Esophagus muscularis mucosa (tissue), 4 donors: ENCODE measurements at regions not wholly inside any gene's neighbourhood (a gene's known extent, or its start where the extent isn't known, plus 50 kb on each side); places are given as distances from the start of the nearest gene placed in this dataset.

ENCODE experiments used
- DNase-seq: peaks from one replicate; pipeline ENCODE4 v3.0.0-alpha.2; 2017; ENCODE audit errors: extremely low spot score
- H3K27ac ChIP-seq, 4 donors: fragments of 200-600 bp; sonication (generic); replicated peaks in 1 of 4; 1 replicate in 3 of 4; 2 replicates in 1 of 4; pipeline ENCODE4 v1.5.1; 2016 to 2019; ENCODE audit warnings: mild to moderate bottlenecking in 1 of 4
- H3K27me3 ChIP-seq, 4 donors: fragments of 200-600 bp; sonication (generic); one replicate each; pipeline versions ENCODE4 v1.5.1 to v1.6.0; 2016 to 2019
- H3K36me3 ChIP-seq, 4 donors: fragments of 200-600 bp; sonication (generic); one replicate each; pipeline ENCODE4 v1.5.1; 2016 to 2019
- H3K4me1 ChIP-seq, 4 donors: fragments of 200-600 bp; sonication (generic); one replicate each; pipeline ENCODE4 v1.5.1; 2016 to 2019
- H3K4me3 ChIP-seq, 4 donors: fragments of 200-600 bp; sonication (generic); 1 replicate in 2 of 4; 2 replicates in 2 of 4; pipeline ENCODE4 v1.5.1; 2016 to 2019; ENCODE audit warnings: mild to moderate bottlenecking in 4 of 4, moderate library complexity in 1 of 4
- H3K9me3 ChIP-seq, 4 donors: fragments of 200-600 bp; sonication (generic); 1 replicate in 3 of 4; 2 replicates in 1 of 4; pipeline ENCODE4 v1.5.1; 2016 to 2019
- EP300 ChIP-seq: sonication (generic); formaldehyde crosslinking; IDR thresholded peaks from one replicate; pipeline ENCODE4 v1.6.1; 2017; ENCODE audit warnings: antibody characterized with exemption
- POLR2A ChIP-seq: fragments of 450-650 bp; IDR thresholded peaks from one replicate; pipeline ENCODE4 v1.6.1; 2017; ENCODE audit warnings: antibody characterized with exemption, moderate library complexity, mild to moderate bottlenecking, low read depth
- POLR2AphosphoS5 ChIP-seq, 2 donors: sonication (generic); formaldehyde crosslinking; IDR thresholded peaks; one replicate each; pipeline ENCODE4 v1.6.1; 2017; ENCODE audit warnings: antibody characterized with exemption in 2 of 2
- WGBS: methylation state at CpG from one replicate; pipeline ENCODE4 v1.1.5; 2018; 5-methylcytosine and 5-hydroxymethylcytosine counted together
- intact Hi-C: fragments of 100-400 bp; cut with DNase I; formaldehyde crosslinking; loops from one replicate; pipeline ENCODE4 v1.15.1; 2023
- TF ChIP-seq, protein P1 (sequence below), 3 experiments: fragments of 200-600 bp in 2 of 3; fragments of 450-650 bp in 1 of 3; sonication (generic) in 2 of 3; IDR thresholded peaks; one replicate each; pipeline ENCODE4 v1.5.1; 2017 to 2019; ENCODE audit warnings: antibody characterized with exemption in 3 of 3, mild to moderate bottlenecking in 2 of 3, moderate library complexity in 1 of 3

DNA sequence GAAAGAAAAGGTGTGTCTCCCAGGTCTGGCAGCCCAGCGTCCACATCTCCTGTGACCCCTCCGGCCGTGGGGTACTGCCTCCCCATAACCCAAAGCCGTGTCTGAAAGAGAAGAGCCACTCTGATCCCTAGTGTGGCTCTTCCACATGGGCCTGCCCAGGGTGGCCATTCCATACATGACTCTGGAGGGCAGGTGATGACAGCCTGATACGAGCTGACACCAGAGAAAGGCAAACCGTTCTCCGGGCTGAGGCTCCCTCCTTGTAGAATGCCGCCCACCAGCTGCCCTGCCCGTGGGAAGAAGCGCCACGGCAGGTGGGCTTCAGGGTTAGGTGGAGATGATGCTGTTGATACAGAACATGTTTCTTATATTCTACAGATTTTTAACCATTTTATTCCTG, 451.6 kb upstream of the SALL3 start:
- Histone ChIP-seq H3K4me1 (peaks cover 3 to 24% (median 16%) of the 10 kb centered on the region in 4 donors), H3K27me3 (no peaks in the 10 kb centered on the region), H3K36me3 (no peaks in the 10 kb centered on the region), H3K9me3 (no peaks in the 10 kb centered on the region), H3K4me3 (no peak overlapping the region), H3K27ac (no peak overlapping the region)
- DNase-seq = no peak
- 79% methylated on average over 7 of the region's 11 CpGs for WGBS
- TF ChIP-seq POLR2A = no peak
- no peak for TF ChIP-seq POLR2AphosphoS5 (IDR thresholded peaks at IDR 0.05)
- TF ChIP-seq, protein P1, sequence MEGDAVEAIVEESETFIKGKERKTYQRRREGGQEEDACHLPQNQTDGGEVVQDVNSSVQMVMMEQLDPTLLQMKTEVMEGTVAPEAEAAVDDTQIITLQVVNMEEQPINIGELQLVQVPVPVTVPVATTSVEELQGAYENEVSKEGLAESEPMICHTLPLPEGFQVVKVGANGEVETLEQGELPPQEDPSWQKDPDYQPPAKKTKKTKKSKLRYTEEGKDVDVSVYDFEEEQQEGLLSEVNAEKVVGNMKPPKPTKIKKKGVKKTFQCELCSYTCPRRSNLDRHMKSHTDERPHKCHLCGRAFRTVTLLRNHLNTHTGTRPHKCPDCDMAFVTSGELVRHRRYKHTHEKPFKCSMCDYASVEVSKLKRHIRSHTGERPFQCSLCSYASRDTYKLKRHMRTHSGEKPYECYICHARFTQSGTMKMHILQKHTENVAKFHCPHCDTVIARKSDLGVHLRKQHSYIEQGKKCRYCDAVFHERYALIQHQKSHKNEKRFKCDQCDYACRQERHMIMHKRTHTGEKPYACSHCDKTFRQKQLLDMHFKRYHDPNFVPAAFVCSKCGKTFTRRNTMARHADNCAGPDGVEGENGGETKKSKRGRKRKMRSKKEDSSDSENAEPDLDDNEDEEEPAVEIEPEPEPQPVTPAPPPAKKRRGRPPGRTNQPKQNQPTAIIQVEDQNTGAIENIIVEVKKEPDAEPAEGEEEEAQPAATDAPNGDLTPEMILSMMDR (IDR thresholded peaks at IDR 0.05) = no peak
- intact Hi-C loops = no loop called here

DNA sequence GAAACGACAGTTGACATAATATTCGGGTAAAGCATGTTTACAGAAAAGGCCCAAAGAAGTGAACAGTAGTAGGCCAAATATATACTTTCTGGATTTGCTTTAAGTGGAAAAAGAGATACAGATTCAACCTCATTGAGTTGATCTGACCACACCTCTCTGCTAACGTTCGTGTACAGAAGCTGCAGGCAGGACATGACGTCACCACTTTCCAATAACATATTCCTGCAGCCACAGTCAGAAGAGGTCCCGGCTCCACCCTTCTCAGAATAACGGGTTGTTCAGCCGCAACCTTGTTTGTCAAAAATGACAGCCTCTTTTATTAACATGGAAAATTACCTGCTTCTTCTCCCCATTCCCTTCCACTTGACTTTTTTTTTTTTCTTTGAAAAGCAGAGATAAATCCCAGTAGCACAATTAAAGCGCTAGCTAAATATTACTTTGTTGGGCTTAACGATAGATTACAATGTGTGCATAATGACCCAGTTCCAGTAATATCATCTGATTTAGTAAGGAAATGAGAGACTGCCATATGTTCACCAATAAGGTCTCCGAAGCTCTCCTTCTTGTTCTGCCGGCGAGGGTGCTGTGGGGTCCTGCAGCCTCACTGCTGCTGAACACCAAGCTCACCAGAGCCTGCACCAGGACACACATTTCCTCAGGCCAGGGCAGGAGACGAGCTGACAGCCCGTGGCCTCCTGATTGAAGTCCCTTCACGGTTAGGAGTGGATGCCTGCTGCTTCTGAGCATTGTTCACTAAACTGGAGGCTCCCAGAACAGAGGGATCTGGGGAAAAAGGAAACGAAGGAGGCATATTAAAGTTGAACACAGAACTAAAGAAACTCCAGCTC, 451.0 kb upstream of the SALL3 start:
- WGBS = 69% methylated on average over 17 of the region's 17 CpGs
- Histone ChIP-seq H3K9me3 (no peaks in the 10 kb centered on the region), H3K27me3 (peaks cover 0 to 2% (median 0%) of the 10 kb centered on the region in 4 donors), H3K4me3 (no peak overlapping the region), H3K36me3 (no peaks in the 10 kb centered on the region), H3K4me1 (peaks cover 3 to 24% (median 16%) of the 10 kb centered on the region in 4 donors), H3K27ac (no peak overlapping the region)
- TF ChIP-seq, protein P1 (IDR thresholded peaks at IDR 0.05) = no peak
- TF ChIP-seq EP300 (no peak), POLR2AphosphoS5 (IDR thresholded peaks at IDR 0.05) (no peak), POLR2A (no peak)
- intact Hi-C loops = no loop called here
- no peak for DNase-seq

- H3K9me3 ChIP-seq = no peaks in the 10 kb centered on the region
- H3K36me3 ChIP-seq = no peaks in the 10 kb centered on the region
- TF ChIP-seq, protein P1 (IDR thresholded peaks at IDR 0.05) = no peak
- no peak for TF ChIP-seq POLR2A
- no peak for TF ChIP-seq POLR2AphosphoS5 (IDR thresholded peaks at IDR 0.05)
- no peak for TF ChIP-seq EP300
- DNase-seq = no peak
- H3K4me1 ChIP-seq = peaks cover 0 to 7% (median 1%) of the 10 kb centered on the region in 4 donors
- H3K27ac ChIP-seq = no peak overlapping the region
- intact Hi-C loops = no loop called here
- peaks cover 0 to 9% (median 0%) of the 10 kb centered on the region in 4 donors for H3K27me3 ChIP-seq
- 84% methylated on average over 11 of the region's 11 CpGs for WGBS
- no peak overlapping the region for H3K4me3 ChIP-seq
Observed at GRCh38 chr18:78531637-78532036, 448.0 kb upstream of the SALL3 start.

DNA sequence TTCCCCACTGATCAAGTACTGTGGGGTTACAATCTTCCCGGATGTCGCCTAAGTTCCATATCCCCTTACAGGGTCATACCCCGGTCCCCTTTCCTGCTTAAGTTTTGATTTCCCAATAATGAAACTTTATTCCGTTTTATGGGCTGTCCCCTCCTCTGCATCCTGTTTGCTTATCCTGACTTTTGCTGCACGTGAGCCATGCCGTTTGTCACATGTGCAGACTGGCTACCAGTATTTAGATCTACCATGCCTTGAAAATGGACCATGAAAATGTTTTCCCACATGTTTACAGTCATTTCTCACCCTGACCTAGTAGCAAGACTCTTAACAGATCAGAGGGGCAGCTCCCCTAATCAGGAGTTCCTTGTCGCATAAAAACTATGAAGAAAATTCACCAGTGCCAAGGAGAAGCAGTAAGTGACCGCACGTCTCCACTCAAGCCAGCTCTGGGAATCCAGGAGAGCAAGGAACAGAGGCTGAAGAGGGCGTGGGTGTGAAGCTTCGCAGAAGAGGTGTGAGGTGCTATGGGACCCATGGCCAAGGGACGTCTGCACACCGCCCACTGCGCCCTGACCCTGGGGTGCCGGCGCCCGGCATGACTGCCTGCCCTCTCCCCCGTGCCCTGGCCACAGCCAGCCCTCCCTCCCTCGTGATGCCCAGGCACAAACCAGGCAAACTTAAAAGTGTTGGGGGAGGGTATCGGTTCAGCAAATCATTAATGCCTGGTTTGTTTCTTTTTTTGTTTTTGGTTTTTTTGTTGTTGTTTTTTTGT, 440.8 kb upstream of the SALL3 start:
- Histone ChIP-seq H3K4me1 (peaks cover 8 to 12% (median 11%) of the 10 kb centered on the region in 4 donors), H3K4me3 (no peak overlapping the region), H3K27ac (no peak overlapping the region), H3K27me3 (peaks cover 0 to 8% (median 0%) of the 10 kb centered on the region in 4 donors), H3K9me3 (no peaks in the 10 kb centered on the region), H3K36me3 (no peaks in the 10 kb centered on the region)
- intact Hi-C loops = no loop called here
- 81% methylated on average over 19 of the region's 20 CpGs for WGBS
- no peak for DNase-seq
- TF ChIP-seq EP300 (no peak), POLR2A (no peak), POLR2AphosphoS5 (IDR thresholded peaks at IDR 0.05) (no peak)
- TF ChIP-seq, protein P1 (IDR thresholded peaks at IDR 0.05) = no peak
